Osteoblast (primary cell): ENCODE measurements at regions not wholly inside any gene's neighbourhood (a gene's known extent, or its start where the extent isn't known, plus 50 kb on each side); places are given as distances from the start of the nearest gene placed in this dataset.
"Not testable (repeated sequence)": the region's sequence is repeated elsewhere in the genome, so short reads cannot be mapped to it uniquely, and the experiment has no call there.

Experiments used
- DNase-seq: peaks from one replicate; pipeline ENCODE4 v3.0.0; 2011; ENCODE audit warnings: low spot score, mixed read lengths; ENCODE audit not compliant: insufficient read length; ENCODE audit errors: missing footprints
- H2AFZ ChIP-seq: 2 replicates; pipeline ENCODE4 v1.6.0; 2011; ENCODE audit warnings: mild to moderate bottlenecking, low read length
- H3K27ac ChIP-seq: 2 replicates; pipeline ENCODE4 v1.5.1; 2011; ENCODE audit warnings: mild to moderate bottlenecking, low read depth, low read length, moderate library complexity
- H3K27me3 ChIP-seq: 2 replicates; pipeline ENCODE4 v1.6.0; 2012; ENCODE audit warnings: mild to moderate bottlenecking, control low read depth, inconsistent platforms, low read length, moderate library complexity; ENCODE audit not compliant: insufficient read depth
- H3K36me3 ChIP-seq: 2 replicates; pipeline ENCODE4 v1.5.1; 2011; ENCODE audit warnings: mild to moderate bottlenecking, low read length, control low read depth, moderate library complexity; ENCODE audit not compliant: insufficient read depth
- H3K4me1 ChIP-seq: 2 replicates; pipeline ENCODE4 v1.5.1; 2011; ENCODE audit warnings: mild to moderate bottlenecking, low read length, control low read depth, moderate library complexity; ENCODE audit not compliant: insufficient read depth
- H3K4me2 ChIP-seq: 2 replicates; pipeline ENCODE4 v1.6.0; 2011; ENCODE audit warnings: mild to moderate bottlenecking, low read length; ENCODE audit not compliant: insufficient read depth
- H3K4me3 ChIP-seq: fragments of 200-600 bp; sonication (generic); 3 replicates; pipeline ENCODE4 v1.5.1; 2012; ENCODE audit warnings: mild to moderate bottlenecking, low read length, inconsistent platforms; ENCODE audit not compliant: insufficient read depth
- H3K79me2 ChIP-seq: 2 replicates; pipeline ENCODE4 v1.6.0; 2012; ENCODE audit warnings: mild to moderate bottlenecking, low read length, control low read depth, inconsistent platforms; ENCODE audit not compliant: insufficient read depth
- H3K9me3 ChIP-seq: 2 replicates; pipeline ENCODE4 v1.5.1; 2011; ENCODE audit warnings: low read depth, low read length, control low read depth
- H4K20me1 ChIP-seq: 2 replicates; pipeline ENCODE4 v1.6.0; 2012; ENCODE audit warnings: mild to moderate bottlenecking, low read length, control low read depth; ENCODE audit not compliant: insufficient read depth
- CTCF ChIP-seq: IDR thresholded peaks from 2 replicates; pipeline ENCODE4 v1.5.1; 2011; ENCODE audit warnings: mild to moderate bottlenecking, low read depth, low read length, moderate library complexity; ENCODE audit errors: extremely low read depth

GRCh38 chr14:43525658-43526057 is 981.4 kb downstream of the FSCB start:
- Histone ChIP-seq H2AFZ (no peak overlapping the region), H3K27ac (no peak overlapping the region), H3K4me3 (no peak overlapping the region), H3K4me2 (no peak overlapping the region), H4K20me1 (no peaks in the 10 kb centered on the region), H3K9me3 (no peaks in the 10 kb centered on the region), H3K4me1 (no peaks in the 10 kb centered on the region), H3K36me3 (no peaks in the 10 kb centered on the region), H3K27me3 (no peaks in the 10 kb centered on the region), H3K79me2 (no peaks in the 10 kb centered on the region)
- TF ChIP-seq CTCF = no peak
- DNase-seq = no peak

- no peak for DNase-seq
- H2AFZ ChIP-seq = no peak overlapping the region
- H3K79me2 ChIP-seq = no peaks in the 10 kb centered on the region
- no peak overlapping the region for H3K27ac ChIP-seq
- no peaks in the 10 kb centered on the region for H3K4me1 ChIP-seq
- no peak overlapping the region for H3K4me3 ChIP-seq
- H4K20me1 ChIP-seq = no peaks in the 10 kb centered on the region
- H3K36me3 ChIP-seq = no peaks in the 10 kb centered on the region
- H3K9me3 ChIP-seq = no peaks in the 10 kb centered on the region
- no peak overlapping the region for H3K4me2 ChIP-seq
- H3K27me3 ChIP-seq = no peaks in the 10 kb centered on the region
- no peak for TF ChIP-seq CTCF
These were observed 984.2 kb downstream of the FSCB start for GRCh38 chr14:43522901-43523300.

- H3K4me2 ChIP-seq = no peak overlapping the region
- H2AFZ ChIP-seq = no peak overlapping the region
- DNase-seq = no peak
- no peak overlapping the region for H3K4me3 ChIP-seq
- no peaks in the 10 kb centered on the region for H3K4me1 ChIP-seq
- H3K27me3 ChIP-seq = no peaks in the 10 kb centered on the region
- no peaks in the 10 kb centered on the region for H4K20me1 ChIP-seq
- H3K27ac ChIP-seq = no peak overlapping the region
- no peaks in the 10 kb centered on the region for H3K79me2 ChIP-seq
- H3K9me3 ChIP-seq = no peaks in the 10 kb centered on the region
- no peaks in the 10 kb centered on the region for H3K36me3 ChIP-seq
- TF ChIP-seq CTCF = no peak
These were observed 984.9 kb downstream of the FSCB start for GRCh38 chr14:43522191-43522590.

DNA sequence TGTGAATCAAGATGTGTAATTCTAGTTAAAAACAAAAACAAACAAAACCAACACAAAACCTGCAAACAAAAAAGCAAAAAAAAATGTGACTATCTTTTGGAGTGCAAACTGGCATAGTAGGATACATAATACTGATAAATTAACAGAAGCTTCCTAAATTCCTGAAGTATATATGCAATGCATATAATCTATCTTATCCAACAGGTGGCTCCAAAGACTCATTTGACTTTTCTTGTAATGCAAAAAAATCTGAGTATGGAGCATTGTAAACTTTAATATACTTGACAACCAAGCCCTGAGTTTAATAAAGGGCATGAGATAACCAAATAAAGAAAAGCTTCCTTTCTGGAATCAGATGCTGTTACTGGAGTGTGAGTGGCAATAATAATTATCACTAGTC is 1003.6 kb downstream of the FSCB start:
- H3K79me2 ChIP-seq = no peaks in the 10 kb centered on the region

GRCh38 chr14:43492359-43492758 is 1014.7 kb downstream of the FSCB start:
- H2AFZ ChIP-seq, H3K4me3 ChIP-seq, H4K20me1 ChIP-seq, H3K4me1 ChIP-seq, H3K27ac ChIP-seq, H3K36me3 ChIP-seq, H3K4me2 ChIP-seq, H3K27me3 ChIP-seq, DNase-seq, H3K9me3 ChIP-seq, H3K79me2 ChIP-seq: not testable (repeated sequence)

More for the DNA sequence above, 1003.6 kb downstream of the FSCB start:
- H4K20me1 ChIP-seq = no peaks in the 10 kb centered on the region
- no peak for DNase-seq
- H3K27ac ChIP-seq = no peak overlapping the region
- H3K27me3 ChIP-seq = no peaks in the 10 kb centered on the region
- H3K9me3 ChIP-seq = no peaks in the 10 kb centered on the region
- no peak for TF ChIP-seq CTCF
- no peak overlapping the region for H3K4me2 ChIP-seq
- no peaks in the 10 kb centered on the region for H3K36me3 ChIP-seq
- no peak overlapping the region for H3K4me3 ChIP-seq
- no peak overlapping the region for H2AFZ ChIP-seq
- no peaks in the 10 kb centered on the region for H3K4me1 ChIP-seq
